Breast epithelium (tissue), 3 donors: ENCODE measurements at regions not wholly inside any gene's neighbourhood (a gene's known extent, or its start where the extent isn't known, plus 50 kb on each side); places are given as distances from the start of the nearest gene placed in this dataset.

Source experiments
- POLR2A ChIP-seq: fragments of 450-650 bp; IDR thresholded peaks from one replicate; pipeline ENCODE4 v1.6.1; 2016; ENCODE audit warnings: antibody characterized with exemption, mild to moderate bottlenecking, moderate library complexity
- POLR2AphosphoS5 ChIP-seq, 3 donors: sonication (generic); formaldehyde crosslinking; IDR thresholded peaks; one replicate each; pipeline ENCODE4 v1.6.1; 2017; ENCODE audit warnings: antibody characterized with exemption in 3 of 3

GRCh38 chr22:48704335-48704734 lies 1123.3 kb downstream of the BRD1 start:
- TF ChIP-seq POLR2AphosphoS5 (IDR thresholded peaks at IDR 0.05): no peak
- TF ChIP-seq POLR2A: no peak
